ENCODE measurements at regions not wholly inside any gene's neighbourhood (a gene's known extent, or its start where the extent isn't known, plus 50 kb on each side); places are given as distances from the start of the nearest gene placed in this dataset.

DNA sequence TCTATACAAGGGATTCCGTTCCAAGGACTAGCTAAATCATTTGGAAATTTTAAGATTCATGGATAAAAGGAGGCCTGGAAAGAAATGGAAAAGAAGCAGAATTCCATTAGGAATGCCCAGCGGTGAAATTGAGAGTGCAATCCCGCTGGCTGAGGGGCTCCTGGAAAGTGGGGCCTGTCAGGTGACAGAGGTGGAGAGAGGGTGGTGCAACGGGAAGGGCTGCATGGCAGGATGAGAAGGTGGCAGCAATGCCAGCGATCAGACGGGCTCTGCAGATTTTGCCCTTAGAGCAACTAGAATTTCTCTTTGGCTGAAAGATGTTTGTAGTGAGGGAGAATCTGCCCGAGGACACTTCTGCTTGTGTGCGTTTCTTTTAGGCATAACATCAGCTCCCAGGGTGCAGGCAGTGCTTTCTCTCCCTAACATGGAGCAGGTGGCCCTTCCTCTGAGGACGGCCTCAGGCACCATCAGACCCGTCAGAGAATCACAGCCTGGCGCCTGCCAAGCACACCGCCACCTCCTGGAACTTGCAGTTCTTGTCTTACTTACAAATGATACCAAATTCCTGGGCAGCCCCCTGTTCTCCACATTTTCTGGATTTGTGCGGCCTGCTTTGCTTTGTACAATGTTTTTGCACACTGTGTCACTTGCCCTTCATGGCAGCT is 261.6 kb downstream of the NDUFA10 start:
- Histone ChIP-seq H3K79me2 (ENCODE audit: control insufficient read depth, insufficient read depth, low read length) (no peaks in the 10 kb centered on the region), H3K27ac (ENCODE audit: control insufficient read depth, insufficient read depth) (no peak overlapping the region), H3K9me3 (replicated peaks; ENCODE audit: control insufficient read depth, insufficient read depth, low read length) (no peaks in the 10 kb centered on the region), H3K4me2 (ENCODE audit: control insufficient read depth, insufficient read depth) (no peak overlapping the region), H3K4me1 (ENCODE audit: control insufficient read depth, insufficient read depth, low read length) (no peaks in the 10 kb centered on the region), H3K4me3 (no peak overlapping the region), H3K36me3 (ENCODE audit: control insufficient read depth in 2 of 2, insufficient read depth in 2 of 2, low read length in 1 of 2) (no peaks in the 10 kb centered on the region), H3K9ac (ENCODE audit: control insufficient read depth, insufficient read depth, low read length) (no peak overlapping the region), H4K20me1 (ENCODE audit: control insufficient read depth, insufficient read depth) (no peaks in the 10 kb centered on the region), H2AFZ (ENCODE audit: control insufficient read depth, low read depth, low read length) (no peak overlapping the region), H3K27me3 (replicated peaks in 1 of 2; ENCODE audit: control insufficient read depth in 2 of 2, insufficient read depth in 2 of 2, low read length in 1 of 2) (no peaks in the 10 kb centered on the region; a peak in 1 of 4 replicates)
- POLR2A ChIA-PET, result no interaction called here
- SMC1A ChIA-PET (ENCODE audit: uncharacterized antibody, unreplicated experiment), result no interaction called here
- WGBS (ENCODE audit: insufficient coverage, insufficient replicate concordance, low lambda C conversion rate, missing lambda C conversion rate), result 8% methylated on average over 13 of the region's 13 CpGs
- ATAC-seq (no peak), DNase-seq (ENCODE audit: low read depth, low spot score) (no peak), FAIRE-seq (no peak)
- intact Hi-C loops (cut with micrococcal nuclease; ENCODE audit: unreplicated experiment) (no loop called here), in situ Hi-C loops (cut with MboI) (no loop called here)
- RAD21 ChIA-PET (ENCODE audit: unreplicated experiment), result no interaction called here
- BruUV-seq (replicated peaks), result no TSS peak
- CTCF ChIA-PET, result no interaction called here
- TF ChIP-seq EGR1 (IDR thresholded peaks at IDR 0.05; ENCODE audit: borderline replicate concordance in 1 of 2, low read depth in 2 of 2, low read length in 2 of 2) (no peak), STAT3 (IDR thresholded peaks at IDR 0.05; ENCODE audit: low read depth, low read length) (no peak), POLR2AphosphoS5 (IDR thresholded peaks at IDR 0.05; ENCODE audit: low read length) (no peak), JUNB (IDR thresholded peaks at IDR 0.05) (no peak), SREBF1 (IDR thresholded peaks at IDR 0.05; ENCODE audit: low read length) (no peak), GATAD2B (conservative IDR thresholded peaks at IDR 0.05; ENCODE audit: low read depth) (no peak), SUZ12 (IDR thresholded peaks at IDR 0.05; ENCODE audit: unreplicated experiment) (no peak), MYB (IDR thresholded peaks at IDR 0.05; ENCODE audit: borderline replicate concordance, low read depth, low read length) (no peak), NFYB (IDR thresholded peaks at IDR 0.05; ENCODE audit: insufficient read depth, low read depth, low read length) (no peak), ASH2L (IDR thresholded peaks at IDR 0.05; ENCODE audit: borderline replicate concordance, low read depth) (no peak), RBBP5 (conservative IDR thresholded peaks at IDR 0.05) (no peak)
- TF ChIP-seq, protein P1, sequence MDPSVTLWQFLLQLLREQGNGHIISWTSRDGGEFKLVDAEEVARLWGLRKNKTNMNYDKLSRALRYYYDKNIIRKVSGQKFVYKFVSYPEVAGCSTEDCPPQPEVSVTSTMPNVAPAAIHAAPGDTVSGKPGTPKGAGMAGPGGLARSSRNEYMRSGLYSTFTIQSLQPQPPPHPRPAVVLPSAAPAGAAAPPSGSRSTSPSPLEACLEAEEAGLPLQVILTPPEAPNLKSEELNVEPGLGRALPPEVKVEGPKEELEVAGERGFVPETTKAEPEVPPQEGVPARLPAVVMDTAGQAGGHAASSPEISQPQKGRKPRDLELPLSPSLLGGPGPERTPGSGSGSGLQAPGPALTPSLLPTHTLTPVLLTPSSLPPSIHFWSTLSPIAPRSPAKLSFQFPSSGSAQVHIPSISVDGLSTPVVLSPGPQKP (IDR thresholded peaks at IDR 0.05; ENCODE audit: low read depth, low read length), result no peak
- TF ChIP-seq, protein P2, sequence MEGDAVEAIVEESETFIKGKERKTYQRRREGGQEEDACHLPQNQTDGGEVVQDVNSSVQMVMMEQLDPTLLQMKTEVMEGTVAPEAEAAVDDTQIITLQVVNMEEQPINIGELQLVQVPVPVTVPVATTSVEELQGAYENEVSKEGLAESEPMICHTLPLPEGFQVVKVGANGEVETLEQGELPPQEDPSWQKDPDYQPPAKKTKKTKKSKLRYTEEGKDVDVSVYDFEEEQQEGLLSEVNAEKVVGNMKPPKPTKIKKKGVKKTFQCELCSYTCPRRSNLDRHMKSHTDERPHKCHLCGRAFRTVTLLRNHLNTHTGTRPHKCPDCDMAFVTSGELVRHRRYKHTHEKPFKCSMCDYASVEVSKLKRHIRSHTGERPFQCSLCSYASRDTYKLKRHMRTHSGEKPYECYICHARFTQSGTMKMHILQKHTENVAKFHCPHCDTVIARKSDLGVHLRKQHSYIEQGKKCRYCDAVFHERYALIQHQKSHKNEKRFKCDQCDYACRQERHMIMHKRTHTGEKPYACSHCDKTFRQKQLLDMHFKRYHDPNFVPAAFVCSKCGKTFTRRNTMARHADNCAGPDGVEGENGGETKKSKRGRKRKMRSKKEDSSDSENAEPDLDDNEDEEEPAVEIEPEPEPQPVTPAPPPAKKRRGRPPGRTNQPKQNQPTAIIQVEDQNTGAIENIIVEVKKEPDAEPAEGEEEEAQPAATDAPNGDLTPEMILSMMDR (IDR thresholded peaks at IDR 0.05 in 2 of 3, conservative IDR thresholded peaks at IDR 0.05 in 1 of 3; ENCODE audit: control insufficient read depth in 2 of 3, extremely low read depth in 1 of 3, insufficient read depth in 1 of 3, low read depth in 3 of 3, low read length in 3 of 3), result no peak; a peak in 1 of 6 replicates
- TF ChIP-seq, protein P3, sequence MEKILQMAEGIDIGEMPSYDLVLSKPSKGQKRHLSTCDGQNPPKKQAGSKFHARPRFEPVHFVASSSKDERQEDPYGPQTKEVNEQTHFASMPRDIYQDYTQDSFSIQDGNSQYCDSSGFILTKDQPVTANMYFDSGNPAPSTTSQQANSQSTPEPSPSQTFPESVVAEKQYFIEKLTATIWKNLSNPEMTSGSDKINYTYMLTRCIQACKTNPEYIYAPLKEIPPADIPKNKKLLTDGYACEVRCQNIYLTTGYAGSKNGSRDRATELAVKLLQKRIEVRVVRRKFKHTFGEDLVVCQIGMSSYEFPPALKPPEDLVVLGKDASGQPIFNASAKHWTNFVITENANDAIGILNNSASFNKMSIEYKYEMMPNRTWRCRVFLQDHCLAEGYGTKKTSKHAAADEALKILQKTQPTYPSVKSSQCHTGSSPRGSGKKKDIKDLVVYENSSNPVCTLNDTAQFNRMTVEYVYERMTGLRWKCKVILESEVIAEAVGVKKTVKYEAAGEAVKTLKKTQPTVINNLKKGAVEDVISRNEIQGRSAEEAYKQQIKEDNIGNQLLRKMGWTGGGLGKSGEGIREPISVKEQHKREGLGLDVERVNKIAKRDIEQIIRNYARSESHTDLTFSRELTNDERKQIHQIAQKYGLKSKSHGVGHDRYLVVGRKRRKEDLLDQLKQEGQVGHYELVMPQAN (conservative IDR thresholded peaks at IDR 0.05), result no peak

Measured in GM12878 (cell line).